GM12878 (cell line): ENCODE measurements at regions not wholly inside any gene's neighbourhood (a gene's known extent, or its start where the extent isn't known, plus 50 kb on each side); places are given as distances from the start of the nearest gene placed in this dataset.

Source experiments
- ATAC-seq: fragments of 200-7000 bp; cut with Tn5 transposase; 3 replicates; pipeline ENCODE4 v1.9.1; 2020; ENCODE audit warnings: mild to moderate bottlenecking, moderate library complexity
- BruUV-seq: library from RNA; stranded (reverse); fragments of 400-500 nt; replicated peaks from 2 replicates; lab custom pipeline; 2021; lab: Mats Ljungman, UMichigan
- CTCF ChIA-PET: fragments of 300-600 bp; sonication (Branson Sonifier 250); formaldehyde crosslinking; extraction: SDS; loops from one replicate; lab custom pipeline; 2021; ENCODE audit warnings: inconsistent platforms; lab: Yijun Ruan, JAX
- POLR2A ChIA-PET: fragments of 350-600 bp; formaldehyde crosslinking; extraction: SDS; loops from one replicate; lab custom pipeline; 2021; ENCODE audit warnings: inconsistent platforms; lab: Charles Lee
- RAD21 ChIA-PET: fragments of 300-600 bp; sonication (Branson Sonifier 250); formaldehyde crosslinking; loops from one replicate; lab custom pipeline; 2023; ENCODE audit warnings: antibody characterized with exemption; ENCODE audit not compliant: unreplicated experiment; lab: Charles Lee
- SMC1A ChIA-PET: fragments of 300-600 bp; sonication (Branson Sonifier 250); formaldehyde crosslinking; loops from one replicate; lab custom pipeline; 2023; ENCODE audit not compliant: unreplicated experiment, uncharacterized antibody; lab: Charles Lee
- DNase-seq: peaks from one replicate; pipeline ENCODE4 v3.0.0-alpha.2; 2011; ENCODE audit warnings: low read depth, low spot score
- FAIRE-seq: peaks from 3 replicates; lab custom pipeline; 2011; peaks lifted over from hg19 to GRCh38; lab: Jason Lieb, UNC
- H2AFZ ChIP-seq: 2 replicates; pipeline ENCODE4 v1.6.0; 2011; ENCODE audit warnings: low read depth, low read length, control low read depth; ENCODE audit not compliant: control insufficient read depth
- H3K27ac ChIP-seq: 2 replicates; pipeline ENCODE4 v1.5.1; 2011; ENCODE audit warnings: control low read depth; ENCODE audit not compliant: control insufficient read depth, insufficient read depth
- H3K27me3 ChIP-seq, 2 experiments: replicated peaks in 1 of 2; 2 replicates each; pipeline versions ENCODE4 v1.6.0 to v1.6.1; 2011; ENCODE audit warnings: low read length in 1 of 2; ENCODE audit not compliant: control insufficient read depth in 2 of 2, insufficient read depth in 2 of 2
- H3K36me3 ChIP-seq, 2 experiments: 2 replicates each; pipeline ENCODE4 v1.5.1; 2011; ENCODE audit warnings: low read length in 1 of 2; ENCODE audit not compliant: control insufficient read depth in 2 of 2, insufficient read depth in 2 of 2
- H3K4me1 ChIP-seq: 2 replicates; pipeline ENCODE4 v1.6.1; 2011; ENCODE audit warnings: mild to moderate bottlenecking, low read length, moderate library complexity, mixed read lengths; ENCODE audit not compliant: control insufficient read depth, insufficient read depth
- H3K4me2 ChIP-seq: 2 replicates; pipeline ENCODE4 v1.6.0; 2011; ENCODE audit warnings: control low read depth; ENCODE audit not compliant: control insufficient read depth, insufficient read depth
- H3K4me3 ChIP-seq: fragments of 200-600 bp; sonication (generic); 2 replicates; pipeline ENCODE4 v1.5.1; 2016
- H3K79me2 ChIP-seq: 2 replicates; pipeline ENCODE4 v1.6.0; 2011; ENCODE audit warnings: low read length; ENCODE audit not compliant: control insufficient read depth, insufficient read depth
- H3K9ac ChIP-seq: 2 replicates; pipeline ENCODE4 v1.8.0; 2011; ENCODE audit warnings: low read length, control low read depth, mixed read lengths; ENCODE audit not compliant: control insufficient read depth, insufficient read depth
- H3K9me3 ChIP-seq: replicated peaks from 3 replicates; pipeline ENCODE4 v1.5.1; 2011; ENCODE audit warnings: mild to moderate bottlenecking, low read length; ENCODE audit not compliant: control insufficient read depth, insufficient read depth
- H4K20me1 ChIP-seq: 2 replicates; pipeline ENCODE4 v1.6.0; 2011; ENCODE audit not compliant: control insufficient read depth, insufficient read depth
- ATF3 ChIP-seq: IDR thresholded peaks from 2 replicates; pipeline ENCODE4 v1.6.1; 2011; ENCODE audit warnings: low read depth, mild to moderate bottlenecking, low read length, moderate library complexity, borderline replicate concordance; ENCODE audit errors: extremely low read depth
- E2F4 ChIP-seq: IDR thresholded peaks from 2 replicates; pipeline ENCODE4 v1.6.1; 2012; ENCODE audit warnings: low read depth, low read length, improper control_type of control experiment
- EP300 ChIP-seq, 2 experiments: fragments of 150-350 bp in 1 of 2; IDR thresholded peaks; 2 replicates each; pipeline ENCODE4 v1.6.1; 2011 to 2012; ENCODE audit warnings: low read depth in 2 of 2, low read length in 2 of 2, borderline replicate concordance in 1 of 2, improper control_type of control experiment in 1 of 2, inconsistent platforms in 1 of 2; ENCODE audit not compliant: control insufficient read depth in 1 of 2
- GABPA ChIP-seq: IDR thresholded peaks from 2 replicates; pipeline ENCODE4 v1.6.1; 2014; ENCODE audit warnings: antibody characterized with exemption, low read depth, mild to moderate bottlenecking, inconsistent platforms
- HDGF ChIP-seq: fragments of 450-650 bp; IDR thresholded peaks from 2 replicates; pipeline ENCODE4 v1.6.1; 2016; ENCODE audit warnings: antibody characterized with exemption
- IRF3 ChIP-seq: fragments of 450-650 bp; IDR thresholded peaks from 2 replicates; pipeline ENCODE4 v1.6.1; 2014; ENCODE audit warnings: mild to moderate bottlenecking
- NFXL1 ChIP-seq: fragments of 450-650 bp; IDR thresholded peaks from 2 replicates; pipeline ENCODE4 v1.6.1; 2017; ENCODE audit warnings: antibody characterized with exemption, mild to moderate bottlenecking, borderline replicate concordance
- SKIL ChIP-seq: fragments of 450-650 bp; IDR thresholded peaks from 2 replicates; pipeline ENCODE4 v1.6.1; 2017; ENCODE audit warnings: mild to moderate bottlenecking, low read depth, inconsistent platforms; ENCODE audit not compliant: poor library complexity, severe bottlenecking
- SP1 ChIP-seq: IDR thresholded peaks from one replicate; pipeline ENCODE4 v1.6.1; 2011; ENCODE audit warnings: low read depth, low read length
- SREBF2 ChIP-seq: IDR thresholded peaks from 2 replicates; pipeline ENCODE4 v1.6.1; 2012; ENCODE audit warnings: mild to moderate bottlenecking, low read length
- STAT1 ChIP-seq: fragments of 450-650 bp; conservative IDR thresholded peaks from 2 replicates; pipeline ENCODE4 v1.6.1; 2014; ENCODE audit warnings: antibody characterized with exemption, mild to moderate bottlenecking
- TAF1 ChIP-seq: IDR thresholded peaks from 2 replicates; pipeline ENCODE4 v1.6.1; 2011; ENCODE audit warnings: mild to moderate bottlenecking, low read depth, low read length, borderline replicate concordance
- ZNF217 ChIP-seq: fragments of 450-650 bp; IDR thresholded peaks from 2 replicates; pipeline ENCODE4 v1.6.1; 2017; ENCODE audit warnings: antibody characterized with exemption, mild to moderate bottlenecking
- ZNF687 ChIP-seq: fragments of 450-650 bp; IDR thresholded peaks from 2 replicates; pipeline ENCODE4 v1.6.1; 2017; ENCODE audit warnings: mild to moderate bottlenecking, moderate library complexity
- WGBS: methylation state at CpG from one replicate; pipeline ENCODE4 v1.1.6; 2016; ENCODE audit warnings: low lambda C conversion rate; ENCODE audit not compliant: insufficient replicate concordance, insufficient coverage; ENCODE audit errors: missing lambda C conversion rate; 5-methylcytosine and 5-hydroxymethylcytosine counted together
- in situ Hi-C: fragments of 300-500 bp; cut with MboI; formaldehyde crosslinking; loops from 9 replicates; pipeline ENCODE4 v1.14.3; 2018; ENCODE audit warnings: mixed read lengths
- intact Hi-C: fragments of 100-400 bp; cut with micrococcal nuclease; formaldehyde crosslinking; loops from one replicate; pipeline ENCODE4 v1.14.2; 2022; ENCODE audit not compliant: unreplicated experiment

GRCh38 chr6:166785131-166785530 lies 158.1 kb upstream of the RPS6KA2 start:
- intact Hi-C loops: loop anchor here (5.0 kb wide), 1 partner anchor 47 kb away; no protein-coding TSS in a partner anchor
- FAIRE-seq: no peak

More at GRCh38 chr6:166785131-166785530, 158.1 kb upstream of the RPS6KA2 start:
- no peaks in the 10 kb centered on the region for H3K79me2 ChIP-seq
- H3K4me1 ChIP-seq: no peaks in the 10 kb centered on the region
- no peak overlapping the region for H3K4me3 ChIP-seq
- DNase-seq (no peak), ATAC-seq (no peak)
- H3K36me3 ChIP-seq: no peaks in the 10 kb centered on the region
- H3K9me3 ChIP-seq: no peaks in the 10 kb centered on the region
- POLR2A ChIA-PET: no interaction called here
- in situ Hi-C loops: loop anchor here (5.0 kb wide), 1 partner anchor 142 kb away; no protein-coding TSS in a partner anchor
- H3K4me2 ChIP-seq: no peak overlapping the region
- CTCF ChIA-PET: interaction anchor here (0.9 to 3.8 kb wide), 7 partner anchors 10 to 505 kb away, joined by 3 to 34 read pairs (median 4); no protein-coding TSS in a partner anchor
- no peaks in the 10 kb centered on the region for H3K27me3 ChIP-seq
- SMC1A ChIA-PET: interaction anchor here (0.6 to 3.7 kb wide), 7 partner anchors 9 to 356 kb away, joined by 3 to 29 read pairs (median 4); no protein-coding TSS in a partner anchor
- TF ChIP-seq NFXL1 (no peak), SP1 (no peak), ZNF687 (no peak), SREBF2 (no peak), ZNF217 (no peak), SKIL (no peak), E2F4 (no peak), ATF3 (no peak), IRF3 (no peak), STAT1 (no peak), EP300 (IDR thresholded peaks at IDR 0.05; ENCODE audit: borderline replicate concordance in 1 of 2, control insufficient read depth in 1 of 2, low read depth in 2 of 2, low read length in 2 of 2) (no peak), HDGF (no peak), TAF1 (no peak), GABPA (no peak)
- no peaks in the 10 kb centered on the region for H4K20me1 ChIP-seq
- no TSS peak for BruUV-seq
- WGBS: 84% methylated on average over 6 of the region's 6 CpGs
- no peak overlapping the region for H3K27ac ChIP-seq
- H2AFZ ChIP-seq: no peak overlapping the region
- H3K9ac ChIP-seq: no peak overlapping the region
- RAD21 ChIA-PET: interaction anchor here (2.0 to 4.7 kb wide), 3 partner anchors 10 to 357 kb away, joined by 9 to 57 read pairs (median 12); no protein-coding TSS in a partner anchor
